ENCODE measurements at regions not wholly inside any gene's neighbourhood (a gene's known extent, or its start where the extent isn't known, plus 50 kb on each side); places are given as distances from the start of the nearest gene placed in this dataset.

- TF ChIP-seq, protein P1, sequence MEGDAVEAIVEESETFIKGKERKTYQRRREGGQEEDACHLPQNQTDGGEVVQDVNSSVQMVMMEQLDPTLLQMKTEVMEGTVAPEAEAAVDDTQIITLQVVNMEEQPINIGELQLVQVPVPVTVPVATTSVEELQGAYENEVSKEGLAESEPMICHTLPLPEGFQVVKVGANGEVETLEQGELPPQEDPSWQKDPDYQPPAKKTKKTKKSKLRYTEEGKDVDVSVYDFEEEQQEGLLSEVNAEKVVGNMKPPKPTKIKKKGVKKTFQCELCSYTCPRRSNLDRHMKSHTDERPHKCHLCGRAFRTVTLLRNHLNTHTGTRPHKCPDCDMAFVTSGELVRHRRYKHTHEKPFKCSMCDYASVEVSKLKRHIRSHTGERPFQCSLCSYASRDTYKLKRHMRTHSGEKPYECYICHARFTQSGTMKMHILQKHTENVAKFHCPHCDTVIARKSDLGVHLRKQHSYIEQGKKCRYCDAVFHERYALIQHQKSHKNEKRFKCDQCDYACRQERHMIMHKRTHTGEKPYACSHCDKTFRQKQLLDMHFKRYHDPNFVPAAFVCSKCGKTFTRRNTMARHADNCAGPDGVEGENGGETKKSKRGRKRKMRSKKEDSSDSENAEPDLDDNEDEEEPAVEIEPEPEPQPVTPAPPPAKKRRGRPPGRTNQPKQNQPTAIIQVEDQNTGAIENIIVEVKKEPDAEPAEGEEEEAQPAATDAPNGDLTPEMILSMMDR (IDR thresholded peaks at IDR 0.05; ENCODE audit: borderline replicate concordance, extremely low read depth, low read length, poor library complexity, severe bottlenecking), result peak; percentile 12
- no peak for TF ChIP-seq EZH2 (IDR thresholded peaks at IDR 0.05; ENCODE audit: borderline replicate concordance, low read depth, low read length, severe bottlenecking)
Measured at GRCh38 chr12:67558775-67559174, 89.8 kb upstream of the DYRK2 start.
